ENCODE measurements at regions not wholly inside any gene's neighbourhood (a gene's known extent, or its start where the extent isn't known, plus 50 kb on each side); places are given as distances from the start of the nearest gene placed in this dataset.

DNA sequence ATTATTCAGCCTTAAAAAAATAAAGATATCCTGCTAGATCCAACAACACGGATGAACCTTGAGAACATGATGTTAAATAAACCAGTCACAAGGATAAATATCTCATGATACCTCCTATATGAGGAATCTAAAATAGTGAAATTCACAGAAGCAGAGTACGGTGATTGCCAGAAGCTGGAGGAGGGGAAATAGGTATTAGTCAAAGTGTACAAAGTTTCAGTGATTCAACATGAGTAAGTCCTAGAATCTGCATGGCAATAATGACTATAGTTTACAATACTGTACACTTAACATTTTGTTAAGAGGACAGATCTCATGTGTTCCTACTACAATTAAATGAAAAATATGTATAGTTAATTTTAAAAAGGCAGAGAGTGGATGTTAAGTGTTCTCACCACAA, 206.6 kb upstream of the SLC10A2 start:
- TF ChIP-seq, protein P1, sequence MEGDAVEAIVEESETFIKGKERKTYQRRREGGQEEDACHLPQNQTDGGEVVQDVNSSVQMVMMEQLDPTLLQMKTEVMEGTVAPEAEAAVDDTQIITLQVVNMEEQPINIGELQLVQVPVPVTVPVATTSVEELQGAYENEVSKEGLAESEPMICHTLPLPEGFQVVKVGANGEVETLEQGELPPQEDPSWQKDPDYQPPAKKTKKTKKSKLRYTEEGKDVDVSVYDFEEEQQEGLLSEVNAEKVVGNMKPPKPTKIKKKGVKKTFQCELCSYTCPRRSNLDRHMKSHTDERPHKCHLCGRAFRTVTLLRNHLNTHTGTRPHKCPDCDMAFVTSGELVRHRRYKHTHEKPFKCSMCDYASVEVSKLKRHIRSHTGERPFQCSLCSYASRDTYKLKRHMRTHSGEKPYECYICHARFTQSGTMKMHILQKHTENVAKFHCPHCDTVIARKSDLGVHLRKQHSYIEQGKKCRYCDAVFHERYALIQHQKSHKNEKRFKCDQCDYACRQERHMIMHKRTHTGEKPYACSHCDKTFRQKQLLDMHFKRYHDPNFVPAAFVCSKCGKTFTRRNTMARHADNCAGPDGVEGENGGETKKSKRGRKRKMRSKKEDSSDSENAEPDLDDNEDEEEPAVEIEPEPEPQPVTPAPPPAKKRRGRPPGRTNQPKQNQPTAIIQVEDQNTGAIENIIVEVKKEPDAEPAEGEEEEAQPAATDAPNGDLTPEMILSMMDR (IDR thresholded peaks at IDR 0.05): no peak
- Mint-ChIP-seq H3K9me3 (peaks cover 49% of the 10 kb centered on the region), H3K4me1 (ENCODE audit: low read depth) (no peaks in the 10 kb centered on the region), H3K27ac (no peak overlapping the region), H3K4me3 (no peak overlapping the region), H3K36me3 (ENCODE audit: low read depth) (no peaks in the 10 kb centered on the region), H3K27me3 (ENCODE audit: insufficient read depth) (no peaks in the 10 kb centered on the region; the same call in 1 of the 2 replicates)
- DNase-seq: no peak

DNA sequence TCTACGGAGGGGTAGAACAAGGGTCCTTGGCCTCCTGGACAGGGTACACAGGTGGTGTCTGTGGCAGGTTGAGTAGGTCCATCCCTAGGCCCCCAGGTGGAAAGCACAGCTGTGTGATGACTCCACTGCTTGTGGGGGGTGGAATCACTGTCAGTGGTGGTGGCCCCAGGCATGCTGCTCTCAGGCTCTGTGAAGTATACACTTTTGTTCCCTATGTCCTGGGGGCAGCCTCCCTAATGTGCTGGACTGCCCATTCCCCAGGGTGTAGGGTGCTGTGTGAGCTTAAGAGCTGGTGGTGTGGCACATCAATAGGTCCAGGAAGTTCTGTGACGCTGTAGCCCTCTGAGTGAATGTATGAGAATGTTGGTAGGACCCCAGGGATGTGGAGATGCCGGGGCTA, 197.2 kb upstream of the SLC10A2 start:
- Mint-ChIP-seq H3K9me3 (peaks cover 53% of the 10 kb centered on the region), H3K27me3 (ENCODE audit: insufficient read depth) (no peaks in the 10 kb centered on the region), H3K27ac (no peak overlapping the region), H3K36me3 (ENCODE audit: low read depth) (peaks cover 3% of the 10 kb centered on the region; the same call in 1 of the 2 replicates), H3K4me3 (no peak overlapping the region), H3K4me1 (ENCODE audit: low read depth) (no peaks in the 10 kb centered on the region)
- no peak for DNase-seq
- TF ChIP-seq, protein P1 (IDR thresholded peaks at IDR 0.05): no peak

DNA sequence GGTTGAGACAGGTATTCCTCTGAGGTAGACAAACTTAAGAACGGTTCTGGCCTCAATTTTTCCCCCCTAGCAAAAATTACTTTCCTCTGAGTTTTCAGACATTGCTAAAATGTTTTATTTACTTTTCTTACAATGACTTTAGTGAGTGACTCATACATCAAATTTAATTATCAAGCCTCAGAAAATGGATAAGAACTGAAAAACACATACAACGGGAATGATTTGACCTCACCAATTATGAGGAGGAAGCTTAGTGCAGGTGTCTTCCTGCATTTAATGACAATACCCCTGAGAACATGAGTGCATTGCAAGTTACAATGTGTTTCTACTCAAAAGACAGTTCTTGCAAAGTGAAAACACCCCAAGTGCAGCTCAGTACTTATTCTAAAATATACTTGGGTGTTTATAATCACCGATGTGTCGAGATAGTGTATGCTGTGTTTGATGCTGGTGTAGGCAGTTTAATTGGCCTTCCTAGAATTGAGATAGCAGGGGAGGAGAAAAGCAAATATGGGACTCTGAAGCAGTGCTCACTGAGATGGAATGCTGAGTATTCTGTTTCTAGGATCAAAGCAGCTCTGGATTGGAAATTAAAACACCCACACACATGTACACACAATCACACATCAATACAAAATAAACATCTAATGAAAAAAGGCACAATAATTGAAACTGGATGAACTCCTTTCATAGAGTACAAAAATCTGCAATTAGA, 189.5 kb upstream of the SLC10A2 start:
- H3K27ac Mint-ChIP-seq: no peak overlapping the region
- DNase-seq: no peak
- no peak overlapping the region for H3K4me3 Mint-ChIP-seq
- TF ChIP-seq, protein P1 (IDR thresholded peaks at IDR 0.05): no peak
- no peaks in the 10 kb centered on the region for H3K27me3 Mint-ChIP-seq (ENCODE audit: insufficient read depth)
- no peaks in the 10 kb centered on the region for H3K36me3 Mint-ChIP-seq (ENCODE audit: low read depth)
- no peaks in the 10 kb centered on the region for H3K4me1 Mint-ChIP-seq (ENCODE audit: low read depth)
- peaks cover 37% of the 10 kb centered on the region for H3K9me3 Mint-ChIP-seq

DNA sequence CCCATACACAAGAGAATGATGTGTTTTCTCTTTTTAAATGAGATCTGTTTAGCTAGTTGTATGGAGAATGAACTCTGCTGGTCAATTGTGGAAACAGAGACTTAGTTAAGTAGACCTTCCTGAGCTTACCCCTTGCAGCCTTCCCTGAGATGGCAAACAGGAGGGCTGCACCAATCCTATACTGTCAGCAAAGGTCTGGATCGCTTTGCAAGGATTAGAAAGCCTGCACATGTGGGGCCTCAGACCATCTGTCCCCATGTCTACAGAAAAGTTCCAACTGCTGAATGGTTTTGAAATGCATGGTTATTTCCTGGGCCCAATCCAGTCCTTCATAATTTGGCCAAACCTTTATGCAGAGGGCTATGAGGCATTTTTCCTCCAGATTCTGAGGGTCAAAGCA, 183.9 kb upstream of the SLC10A2 start:
- no peaks in the 10 kb centered on the region; the same call in 1 of the 2 replicates for H3K36me3 Mint-ChIP-seq (ENCODE audit: low read depth)
- no peak overlapping the region for H3K27ac Mint-ChIP-seq
- H3K4me1 Mint-ChIP-seq (ENCODE audit: low read depth): no peaks in the 10 kb centered on the region
- DNase-seq: no peak
- no peak overlapping the region for H3K4me3 Mint-ChIP-seq
- TF ChIP-seq, protein P1 (IDR thresholded peaks at IDR 0.05): no peak
- H3K9me3 Mint-ChIP-seq: peaks cover 40% of the 10 kb centered on the region
- no peaks in the 10 kb centered on the region for H3K27me3 Mint-ChIP-seq (ENCODE audit: insufficient read depth)

DNA sequence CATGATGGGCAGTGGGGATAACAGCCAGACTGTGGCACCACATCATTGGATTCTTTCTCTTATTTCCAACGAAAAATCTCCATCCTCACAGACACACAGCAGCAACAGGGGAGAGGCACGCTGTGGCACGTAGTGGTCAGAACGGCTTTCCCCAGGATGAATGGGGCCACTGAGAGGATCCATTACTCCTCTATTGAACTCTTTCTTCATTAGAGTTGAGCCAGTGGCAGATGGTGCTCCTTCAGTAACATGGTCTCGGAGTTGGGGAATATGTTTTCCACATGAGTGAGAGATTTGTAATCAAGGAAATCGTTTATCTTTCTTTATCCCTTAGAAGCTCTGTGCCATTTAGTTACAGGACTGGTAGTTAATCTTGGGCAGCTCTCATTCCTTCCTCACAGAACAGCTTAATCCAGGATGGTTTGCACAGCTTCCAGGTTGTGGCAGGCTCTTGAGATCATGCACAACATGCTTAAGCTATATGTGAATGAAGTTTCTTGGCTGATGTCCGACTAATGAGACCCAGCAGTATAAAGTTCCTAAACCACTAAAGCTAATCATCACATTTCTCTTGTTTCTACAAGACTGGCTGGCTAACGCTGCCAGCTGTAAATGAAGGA, 180.5 kb upstream of the SLC10A2 start:
- no peaks in the 10 kb centered on the region for H3K4me1 Mint-ChIP-seq (ENCODE audit: low read depth)
- H3K27ac Mint-ChIP-seq: no peak overlapping the region
- peaks cover 39% of the 10 kb centered on the region for H3K9me3 Mint-ChIP-seq
- no peaks in the 10 kb centered on the region for H3K27me3 Mint-ChIP-seq (ENCODE audit: insufficient read depth)
- TF ChIP-seq, protein P1 (IDR thresholded peaks at IDR 0.05): no peak
- no peaks in the 10 kb centered on the region; the same call in 1 of the 2 replicates for H3K36me3 Mint-ChIP-seq (ENCODE audit: low read depth)
- H3K4me3 Mint-ChIP-seq: no peak overlapping the region
- no peak for DNase-seq
